SU-DHL-6 (cell line): ENCODE measurements at regions not wholly inside any gene's neighbourhood (a gene's known extent, or its start where the extent isn't known, plus 50 kb on each side); places are given as distances from the start of the nearest gene placed in this dataset.
A peak's percentile ranks its signal among the peaks of the same experiment; 100 is the strongest.

Experiments used
- H2AFZ ChIP-seq: fragments of 200-600 bp; sonication (generic); 2 replicates; pipeline ENCODE4 v1.6.1; 2014; ENCODE audit warnings: low read depth, mild to moderate bottlenecking, moderate library complexity, mixed read lengths, antibody characterized with exemption, low read length; ENCODE audit not compliant: severe bottlenecking
- H3F3A ChIP-seq: fragments of 200-600 bp; shearing (Covaris generic); 2 replicates; pipeline ENCODE4 v1.6.0; 2016; ENCODE audit warnings: antibody characterized with exemption, mild to moderate bottlenecking; ENCODE audit not compliant: insufficient read depth
- H3K27ac ChIP-seq: fragments of 200-600 bp; sonication (generic); 2 replicates; pipeline ENCODE4 v1.5.1; 2016; ENCODE audit warnings: low read depth, mild to moderate bottlenecking, low read length, moderate library complexity, mixed read lengths
- H3K27me3 ChIP-seq: fragments of 200-600 bp; sonication (generic), shearing (Covaris generic); 2 replicates; pipeline ENCODE4 v1.6.0; 2014; ENCODE audit warnings: mild to moderate bottlenecking, low read length
- H3K36me3 ChIP-seq: fragments of 200-600 bp; sonication (generic); 2 replicates; pipeline ENCODE4 v1.6.1; 2014; ENCODE audit warnings: mild to moderate bottlenecking, low read length, mixed read lengths
- H3K4me2 ChIP-seq: fragments of 300-600, 200-600 bp; shearing (Covaris generic), sonication (generic); 2 replicates; pipeline ENCODE4 v1.6.0; 2014; ENCODE audit warnings: low read length, low read depth, mild to moderate bottlenecking; ENCODE audit not compliant: poor library complexity, severe bottlenecking
- H3K4me3 ChIP-seq: fragments of 200-600 bp; sonication (generic); 2 replicates; pipeline ENCODE4 v1.5.1; 2014; ENCODE audit warnings: antibody characterized with exemption, low read length, mild to moderate bottlenecking, mixed read lengths; ENCODE audit not compliant: insufficient read depth, poor library complexity, severe bottlenecking
- H3K79me2 ChIP-seq: fragments of 200-600 bp; sonication (generic); 2 replicates; pipeline ENCODE4 v1.6.1; 2014; ENCODE audit warnings: mild to moderate bottlenecking, low read length, moderate library complexity; ENCODE audit not compliant: insufficient read depth
- H3K9ac ChIP-seq: fragments of 200-600 bp; sonication (generic); 2 replicates; pipeline ENCODE4 v1.7.0; 2014; ENCODE audit warnings: mild to moderate bottlenecking, low read length
- H3K9me2 ChIP-seq: fragments of 200-600 bp; sonication (generic); replicated peaks from 2 replicates; pipeline ENCODE4 v1.6.1; 2014; ENCODE audit warnings: low read length; ENCODE audit not compliant: insufficient read depth
- H3K9me3 ChIP-seq: fragments of 200-600 bp; sonication (generic); 2 replicates; pipeline ENCODE4 v1.6.1; 2014; ENCODE audit warnings: low read length, mixed read lengths; ENCODE audit not compliant: insufficient read depth
- H4K20me1 ChIP-seq: fragments of 200-600 bp; sonication (generic); 2 replicates; pipeline ENCODE4 v1.6.1; 2014; ENCODE audit warnings: low read depth, mild to moderate bottlenecking, antibody characterized with exemption, low read length, moderate library complexity, mixed read lengths
- EZH2phosphoT487 ChIP-seq: fragments of 200-600 bp; sonication (generic), shearing (Covaris generic); conservative IDR thresholded peaks from 2 replicates; pipeline ENCODE4 v1.6.1; 2018; ENCODE audit warnings: mild to moderate bottlenecking, antibody characterized with exemption, low read length, moderate library complexity, mixed read lengths
- TF ChIP-seq, protein P1 (sequence below): fragments of 200-600 bp; sonication (generic); IDR thresholded peaks from one replicate; pipeline ENCODE4 v1.5.1; 2017; ENCODE audit warnings: antibody characterized with exemption, mild to moderate bottlenecking, low read length, moderate library complexity; ENCODE audit not compliant: insufficient read depth, poor library complexity, severe bottlenecking

DNA sequence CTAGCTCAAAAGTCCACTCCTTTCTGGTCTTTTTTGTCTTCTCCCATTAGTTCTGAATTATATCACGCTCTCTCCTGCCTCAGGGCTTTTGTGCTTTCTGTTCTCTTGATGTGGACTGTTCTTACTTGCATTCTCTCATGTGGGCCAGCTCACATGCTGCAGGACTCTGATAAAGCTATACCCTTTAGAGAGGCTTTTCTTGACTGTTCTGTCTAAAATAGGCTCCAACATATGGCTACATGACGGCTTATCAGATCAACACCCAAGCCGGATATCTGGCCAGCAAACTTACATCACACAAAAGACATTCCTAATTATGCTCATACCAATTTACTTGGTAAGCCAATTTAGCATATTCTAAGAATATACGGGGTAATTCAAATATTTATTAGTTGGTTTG lies 1494.5 kb downstream of the TECRL start:
- no peak overlapping the region for H3K4me3 ChIP-seq
- H3K27ac ChIP-seq, result no peak overlapping the region
- H3K9me2 ChIP-seq, result no peaks in the 10 kb centered on the region
- H3K9me3 ChIP-seq, result no peaks in the 10 kb centered on the region
- H3K4me2 ChIP-seq, result no peak overlapping the region
- H3K79me2 ChIP-seq, result no peaks in the 10 kb centered on the region
- no peak for TF ChIP-seq EZH2phosphoT487
- TF ChIP-seq, protein P1, sequence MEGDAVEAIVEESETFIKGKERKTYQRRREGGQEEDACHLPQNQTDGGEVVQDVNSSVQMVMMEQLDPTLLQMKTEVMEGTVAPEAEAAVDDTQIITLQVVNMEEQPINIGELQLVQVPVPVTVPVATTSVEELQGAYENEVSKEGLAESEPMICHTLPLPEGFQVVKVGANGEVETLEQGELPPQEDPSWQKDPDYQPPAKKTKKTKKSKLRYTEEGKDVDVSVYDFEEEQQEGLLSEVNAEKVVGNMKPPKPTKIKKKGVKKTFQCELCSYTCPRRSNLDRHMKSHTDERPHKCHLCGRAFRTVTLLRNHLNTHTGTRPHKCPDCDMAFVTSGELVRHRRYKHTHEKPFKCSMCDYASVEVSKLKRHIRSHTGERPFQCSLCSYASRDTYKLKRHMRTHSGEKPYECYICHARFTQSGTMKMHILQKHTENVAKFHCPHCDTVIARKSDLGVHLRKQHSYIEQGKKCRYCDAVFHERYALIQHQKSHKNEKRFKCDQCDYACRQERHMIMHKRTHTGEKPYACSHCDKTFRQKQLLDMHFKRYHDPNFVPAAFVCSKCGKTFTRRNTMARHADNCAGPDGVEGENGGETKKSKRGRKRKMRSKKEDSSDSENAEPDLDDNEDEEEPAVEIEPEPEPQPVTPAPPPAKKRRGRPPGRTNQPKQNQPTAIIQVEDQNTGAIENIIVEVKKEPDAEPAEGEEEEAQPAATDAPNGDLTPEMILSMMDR, result no peak
- H3K36me3 ChIP-seq, result no peaks in the 10 kb centered on the region
- H4K20me1 ChIP-seq, result no peaks in the 10 kb centered on the region
- no peaks in the 10 kb centered on the region for H3K27me3 ChIP-seq
- H2AFZ ChIP-seq, result no peak overlapping the region
- no peaks in the 10 kb centered on the region for H3F3A ChIP-seq
- no peak overlapping the region for H3K9ac ChIP-seq

DNA sequence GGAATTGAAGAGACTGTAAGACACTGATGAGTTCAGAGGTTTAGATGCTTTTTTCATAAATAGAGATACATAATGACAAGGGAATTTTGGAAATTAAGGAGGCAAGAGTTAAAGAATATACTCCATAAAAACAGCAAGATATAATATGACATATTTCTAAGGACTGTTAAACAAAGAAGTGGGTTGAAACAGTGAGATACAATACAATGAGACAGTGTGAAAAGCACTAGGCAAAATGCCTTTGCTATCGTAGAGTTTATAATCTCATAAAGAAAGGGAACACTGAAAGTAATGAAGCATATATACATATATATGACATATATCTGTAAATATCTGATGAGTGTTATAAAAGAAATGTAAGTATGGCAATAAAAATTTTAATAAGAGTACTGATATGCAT lies 1496.2 kb downstream of the TECRL start:
- Histone ChIP-seq H3K9me2 (no peaks in the 10 kb centered on the region), H3K79me2 (no peaks in the 10 kb centered on the region), H3K27ac (no peak overlapping the region), H3K9me3 (no peaks in the 10 kb centered on the region), H3K4me2 (peak overlapping the region; percentile 65), H3K36me3 (no peaks in the 10 kb centered on the region), H2AFZ (peak overlapping the region; percentile 80), H3K9ac (no peak overlapping the region), H3K4me3 (no peak overlapping the region), H3K27me3 (no peaks in the 10 kb centered on the region), H4K20me1 (no peaks in the 10 kb centered on the region), H3F3A (no peaks in the 10 kb centered on the region)
- TF ChIP-seq EZH2phosphoT487, result no peak
- TF ChIP-seq, protein P1, result no peak

DNA sequence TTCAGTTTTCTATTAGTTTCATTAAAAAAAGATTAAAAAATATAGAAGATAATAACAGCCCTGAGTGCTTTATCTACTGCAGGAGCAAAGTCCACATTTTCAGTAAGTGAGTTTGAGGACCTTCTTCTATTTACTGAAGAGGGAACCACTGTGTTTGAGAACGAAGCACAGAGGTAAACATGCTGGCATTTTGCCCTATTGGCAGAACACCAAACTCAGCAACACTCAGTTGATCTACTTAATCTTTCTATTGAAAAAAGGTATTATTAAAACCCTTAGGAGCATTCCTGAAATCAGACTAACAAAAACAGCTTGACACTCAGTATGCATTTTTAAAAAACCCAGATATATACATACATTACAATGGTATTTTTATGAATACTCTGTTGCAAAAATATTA lies 1496.7 kb downstream of the TECRL start:
- peak overlapping the region; percentile 33 for H3K9ac ChIP-seq
- no peaks in the 10 kb centered on the region for H3K27me3 ChIP-seq
- peak overlapping the region; percentile 34 for H3K4me3 ChIP-seq
- H4K20me1 ChIP-seq, result no peaks in the 10 kb centered on the region
- TF ChIP-seq, protein P1, result no peak
- TF ChIP-seq EZH2phosphoT487, result no peak
- H3F3A ChIP-seq, result no peaks in the 10 kb centered on the region
- no peaks in the 10 kb centered on the region for H3K9me3 ChIP-seq
- H3K79me2 ChIP-seq, result no peaks in the 10 kb centered on the region
- no peaks in the 10 kb centered on the region for H3K36me3 ChIP-seq
- H3K9me2 ChIP-seq, result no peaks in the 10 kb centered on the region
- no peak overlapping the region for H3K27ac ChIP-seq
- peak overlapping the region; percentile 80 for H2AFZ ChIP-seq
- H3K4me2 ChIP-seq, result peak overlapping the region; percentile 65

DNA sequence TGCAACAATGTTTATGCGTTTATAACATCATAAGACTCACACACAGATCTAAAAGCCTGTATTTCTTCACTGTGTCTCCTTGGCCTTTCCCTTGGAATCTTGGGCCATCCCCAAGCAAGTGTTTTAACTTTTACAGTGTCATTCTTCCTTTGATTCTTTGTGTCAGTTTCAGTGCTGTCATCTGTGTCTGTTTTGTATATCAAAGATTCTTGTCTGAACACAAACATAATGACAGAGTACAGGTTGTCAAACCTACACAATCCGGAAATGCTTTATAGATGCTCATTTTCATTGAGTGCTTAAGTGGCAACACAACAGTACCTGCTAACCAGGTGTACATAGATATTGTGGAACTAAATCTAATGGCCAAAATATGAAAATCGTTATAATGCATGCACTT lies 1500.0 kb downstream of the TECRL start:
- Histone ChIP-seq H3K27ac (no peak overlapping the region), H2AFZ (peak overlapping the region; percentile 74)

More for the DNA sequence above, 1500.0 kb downstream of the TECRL start:
- no peaks in the 10 kb centered on the region for H4K20me1 ChIP-seq
- H3K36me3 ChIP-seq, result no peaks in the 10 kb centered on the region
- no peak overlapping the region for H3K9ac ChIP-seq
- no peaks in the 10 kb centered on the region for H3K27me3 ChIP-seq
- no peaks in the 10 kb centered on the region for H3K9me3 ChIP-seq
- no peak overlapping the region for H3K4me2 ChIP-seq
- H3K9me2 ChIP-seq, result no peaks in the 10 kb centered on the region
- no peaks in the 10 kb centered on the region for H3F3A ChIP-seq
- H3K4me3 ChIP-seq, result no peak overlapping the region
- H3K79me2 ChIP-seq, result no peaks in the 10 kb centered on the region
- no peak for TF ChIP-seq EZH2phosphoT487
- TF ChIP-seq, protein P1, result no peak
